BLaER1 (cell line): ENCODE measurements at regions not wholly inside any gene's neighbourhood (a gene's known extent, or its start where the extent isn't known, plus 50 kb on each side); places are given as distances from the start of the nearest gene placed in this dataset.

Source experiments
- H3K27ac ChIP-seq: shearing (Covaris generic); formaldehyde crosslinking; 2 replicates; pipeline ENCODE4 v1.8.1; 2022
- H3K27me3 ChIP-seq: shearing (Covaris generic); formaldehyde crosslinking; 2 replicates; pipeline ENCODE4 v1.8.1; 2022
- H3K36me3 ChIP-seq: shearing (Covaris generic); formaldehyde crosslinking; 2 replicates; pipeline ENCODE4 v1.8.1; 2022
- H3K4me1 ChIP-seq: shearing (Covaris generic); formaldehyde crosslinking; 2 replicates; pipeline ENCODE4 v1.8.1; 2022
- H3K4me2 ChIP-seq: shearing (Covaris generic); formaldehyde crosslinking; 2 replicates; pipeline ENCODE4 v1.8.1; 2022
- H3K4me3 ChIP-seq: shearing (Covaris generic); formaldehyde crosslinking; 2 replicates; pipeline ENCODE4 v1.8.1; 2022
- H3K9ac ChIP-seq: shearing (Covaris generic); formaldehyde crosslinking; 2 replicates; pipeline ENCODE4 v1.8.1; 2022
- H3K9me3 ChIP-seq: shearing (Covaris generic); formaldehyde crosslinking; 2 replicates; pipeline ENCODE4 v1.8.1; 2022
- H4K20me1 ChIP-seq: shearing (Covaris generic); formaldehyde crosslinking; 2 replicates; pipeline ENCODE4 v1.8.1; 2022
- Cebpa-rat ChIP-seq: shearing (Covaris generic); IDR thresholded peaks from 2 replicates; pipeline ENCODE4 v1.8.1; 2022

DNA sequence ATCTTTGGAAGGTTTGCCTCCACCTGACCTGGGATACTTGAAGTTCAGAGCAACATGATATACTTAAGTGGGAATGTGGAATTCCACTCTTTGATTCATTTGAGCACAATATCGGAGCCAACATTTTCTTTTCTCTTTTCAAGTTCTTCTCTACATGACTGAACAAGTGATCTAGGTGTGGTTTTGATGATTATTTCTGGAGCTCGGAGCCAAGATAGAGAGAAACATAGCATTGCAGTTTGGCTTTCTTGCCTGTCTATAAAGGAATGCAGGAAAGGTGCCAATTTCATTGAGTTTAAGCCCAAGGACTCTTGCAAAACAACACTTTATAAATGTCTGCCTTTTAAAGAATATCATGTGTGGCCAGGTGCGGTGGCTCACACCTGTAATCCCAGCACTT is 124.2 kb upstream of the FAM83B start:
- Histone ChIP-seq H3K4me1 (no peaks in the 10 kb centered on the region), H3K27ac (no peak overlapping the region), H3K27me3 (no peaks in the 10 kb centered on the region), H3K9me3 (no peaks in the 10 kb centered on the region), H3K9ac (no peak overlapping the region), H3K36me3 (no peaks in the 10 kb centered on the region), H3K4me3 (no peak overlapping the region), H4K20me1 (no peaks in the 10 kb centered on the region), H3K4me2 (no peak overlapping the region)
- TF ChIP-seq Cebpa-rat: no peak

DNA sequence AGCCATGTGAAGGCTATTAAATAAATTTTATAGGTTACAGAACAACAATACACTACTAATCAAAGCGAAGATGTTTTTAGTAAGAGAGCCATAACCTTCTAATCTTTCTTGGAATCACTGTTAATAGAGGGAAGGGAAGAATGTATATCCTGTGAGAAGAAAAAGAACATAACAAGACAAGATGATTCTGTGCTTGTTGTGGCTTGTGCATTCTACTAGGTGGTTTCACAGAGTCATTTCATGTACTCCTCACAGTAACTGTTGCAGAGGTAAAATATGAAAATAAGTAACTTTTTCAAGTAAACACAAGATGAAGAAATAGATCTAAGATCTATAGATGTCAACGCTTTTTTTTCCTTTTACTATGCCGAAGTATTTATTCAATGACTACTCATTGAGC is 116.9 kb upstream of the FAM83B start:
- H3K4me2 ChIP-seq: no peak overlapping the region
- H3K4me3 ChIP-seq: no peak overlapping the region
- no peaks in the 10 kb centered on the region for H3K4me1 ChIP-seq
- no peak overlapping the region for H3K9ac ChIP-seq
- H3K36me3 ChIP-seq: no peaks in the 10 kb centered on the region
- H4K20me1 ChIP-seq: no peaks in the 10 kb centered on the region
- no peaks in the 10 kb centered on the region for H3K27me3 ChIP-seq
- no peak overlapping the region for H3K27ac ChIP-seq
- no peaks in the 10 kb centered on the region for H3K9me3 ChIP-seq
- no peak for TF ChIP-seq Cebpa-rat

DNA sequence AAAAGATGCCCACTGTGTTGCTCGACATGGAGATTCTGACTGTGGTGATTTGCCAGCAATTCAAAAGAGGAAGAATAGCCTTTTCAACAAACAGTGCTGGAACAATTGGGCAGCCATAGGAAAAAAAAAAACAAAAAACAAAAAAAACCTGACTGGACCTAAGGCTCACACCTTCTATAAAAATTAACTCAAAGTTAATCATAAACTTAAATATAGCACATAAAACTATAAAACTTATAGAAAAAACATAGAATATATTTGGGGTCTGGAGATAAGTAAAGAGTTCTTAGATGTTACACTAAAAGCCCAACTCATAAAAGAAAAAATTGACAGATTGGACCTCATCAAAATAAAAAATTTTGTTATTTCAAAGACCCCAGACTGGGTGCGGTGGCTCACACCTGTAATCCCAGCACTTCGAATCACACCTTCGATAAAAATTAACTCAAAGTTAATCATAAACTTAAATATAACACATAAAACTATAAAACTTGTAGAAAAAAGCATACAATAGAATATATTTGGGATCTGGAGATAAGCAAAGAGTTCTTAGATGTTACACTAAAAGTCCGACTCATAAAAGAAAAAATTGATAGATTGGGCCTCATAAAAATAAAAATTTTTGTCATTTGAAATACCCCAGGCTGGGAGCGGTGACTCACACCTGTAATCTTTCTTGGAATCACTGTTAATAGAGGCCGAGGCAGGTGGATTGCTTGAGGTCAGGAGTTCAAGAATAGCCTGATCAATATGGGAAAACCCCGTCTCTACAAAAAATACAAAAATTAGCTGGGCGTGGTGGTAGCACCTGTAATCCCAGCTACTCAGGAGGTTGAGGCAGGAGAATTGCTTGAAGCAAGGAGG is 115.6 kb upstream of the FAM83B start:
- no peak overlapping the region for H3K4me3 ChIP-seq
- H3K9me3 ChIP-seq: peaks cover 7% of the 10 kb centered on the region
- TF ChIP-seq Cebpa-rat: no peak
- H3K9ac ChIP-seq: no peak overlapping the region
- no peaks in the 10 kb centered on the region for H4K20me1 ChIP-seq
- no peaks in the 10 kb centered on the region for H3K27me3 ChIP-seq
- H3K27ac ChIP-seq: no peak overlapping the region
- no peak overlapping the region for H3K4me2 ChIP-seq
- no peaks in the 10 kb centered on the region for H3K4me1 ChIP-seq
- H3K36me3 ChIP-seq: no peaks in the 10 kb centered on the region

DNA sequence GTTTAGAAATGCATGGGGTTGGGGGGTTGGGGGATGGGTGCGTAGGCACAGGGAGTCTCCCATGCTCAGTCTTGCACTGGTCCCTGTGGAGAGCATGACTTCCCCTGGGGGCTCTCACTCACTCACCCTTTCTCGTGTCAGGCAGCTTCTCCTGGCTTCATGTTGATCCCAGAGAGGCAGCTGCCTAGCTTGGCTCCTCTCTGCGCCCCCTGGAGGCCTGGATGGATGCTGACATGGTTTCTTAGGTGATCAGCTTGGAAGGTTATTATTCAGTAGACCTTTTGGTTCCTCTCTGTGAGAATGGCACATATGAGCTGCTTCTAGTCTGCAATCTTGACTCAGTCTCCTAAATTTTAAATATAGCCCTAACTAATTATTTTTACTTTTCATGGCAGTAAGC is 109.3 kb upstream of the FAM83B start:
- no peak overlapping the region for H3K4me2 ChIP-seq
- TF ChIP-seq Cebpa-rat: no peak
- H3K27me3 ChIP-seq: no peaks in the 10 kb centered on the region
- no peak overlapping the region for H3K27ac ChIP-seq
- H3K4me1 ChIP-seq: no peaks in the 10 kb centered on the region
- H3K9ac ChIP-seq: no peak overlapping the region
- no peak overlapping the region for H3K4me3 ChIP-seq
- H3K9me3 ChIP-seq: peaks cover 20% of the 10 kb centered on the region
- H3K36me3 ChIP-seq: no peaks in the 10 kb centered on the region
- no peaks in the 10 kb centered on the region for H4K20me1 ChIP-seq

DNA sequence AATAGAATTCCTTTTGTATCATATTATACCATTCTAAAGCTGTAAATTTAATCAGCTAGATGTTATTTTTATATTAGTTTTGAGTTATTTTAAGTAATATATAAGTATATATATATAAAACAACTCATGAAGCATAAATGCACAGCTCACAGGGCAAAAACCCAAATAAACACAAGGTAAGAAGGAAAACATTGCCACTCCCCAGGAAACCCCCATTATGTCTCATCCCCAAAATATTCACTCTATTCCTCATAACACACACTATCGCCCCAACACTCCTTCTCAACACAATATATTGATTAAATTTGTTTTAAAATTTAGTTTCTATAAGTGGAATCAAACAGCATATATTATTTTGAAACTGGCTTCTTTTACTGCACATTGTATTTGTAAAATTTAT is 98.6 kb upstream of the FAM83B start:
- peaks cover 15% of the 10 kb centered on the region; the same call in 1 of the 2 replicates for H3K9me3 ChIP-seq

DNA sequence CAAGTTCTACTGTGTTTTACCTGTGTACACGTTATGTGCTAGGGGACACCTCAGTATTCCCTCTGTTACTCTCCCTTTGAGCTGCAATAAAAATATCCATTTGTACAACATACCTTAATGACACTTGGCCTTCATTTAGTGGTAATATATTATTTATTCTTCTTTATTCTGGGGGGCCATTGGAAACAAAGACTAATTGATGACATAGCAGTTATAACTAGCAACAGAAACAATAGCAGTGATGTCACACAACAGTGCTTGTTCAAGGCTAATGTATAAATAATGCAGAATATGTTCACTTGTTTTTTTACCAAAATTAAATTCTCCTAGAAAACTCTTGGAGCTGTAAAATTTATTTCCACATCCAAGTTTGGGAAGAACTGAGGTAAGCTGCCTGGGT is 92.2 kb upstream of the FAM83B start:
- Histone ChIP-seq H3K9ac (no peak overlapping the region), H3K4me1 (no peaks in the 10 kb centered on the region), H4K20me1 (no peaks in the 10 kb centered on the region), H3K27me3 (no peaks in the 10 kb centered on the region), H3K4me3 (no peak overlapping the region), H3K27ac (no peak overlapping the region), H3K9me3 (no peaks in the 10 kb centered on the region), H3K36me3 (no peaks in the 10 kb centered on the region), H3K4me2 (no peak overlapping the region)
- TF ChIP-seq Cebpa-rat: no peak

More for the DNA sequence above, 98.6 kb upstream of the FAM83B start:
- Histone ChIP-seq H3K36me3 (no peaks in the 10 kb centered on the region), H3K27ac (no peak overlapping the region), H3K4me2 (no peak overlapping the region), H3K9ac (no peak overlapping the region), H3K4me3 (no peak overlapping the region), H4K20me1 (no peaks in the 10 kb centered on the region), H3K4me1 (no peaks in the 10 kb centered on the region), H3K27me3 (no peaks in the 10 kb centered on the region)
- TF ChIP-seq Cebpa-rat: no peak

DNA sequence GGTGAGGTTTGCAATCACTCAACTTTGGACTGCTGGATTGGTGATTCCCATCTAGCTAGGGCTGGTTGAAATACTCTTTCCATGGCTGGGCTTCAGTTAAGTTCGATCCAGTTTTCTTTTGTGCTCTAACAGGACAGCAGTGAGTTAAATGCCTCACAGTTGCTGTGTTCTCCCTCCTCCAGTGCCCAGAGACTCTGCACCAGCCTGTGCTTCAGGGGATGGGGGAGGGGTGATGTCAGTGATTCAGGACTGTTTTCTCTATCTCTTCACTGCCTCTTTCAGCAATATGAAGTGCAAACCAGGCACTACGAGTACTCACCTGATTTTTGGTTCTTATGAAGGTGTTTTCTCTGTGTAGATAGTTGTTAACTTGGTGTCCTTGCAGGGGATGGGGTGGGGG is 88.2 kb upstream of the FAM83B start:
- no peak overlapping the region for H3K4me3 ChIP-seq
- H3K9ac ChIP-seq: no peak overlapping the region
- H3K27ac ChIP-seq: no peak overlapping the region
- H3K27me3 ChIP-seq: no peaks in the 10 kb centered on the region
- no peaks in the 10 kb centered on the region for H3K36me3 ChIP-seq
- H4K20me1 ChIP-seq: no peaks in the 10 kb centered on the region
- no peaks in the 10 kb centered on the region for H3K9me3 ChIP-seq
- no peak for TF ChIP-seq Cebpa-rat
- H3K4me2 ChIP-seq: no peak overlapping the region
- no peaks in the 10 kb centered on the region for H3K4me1 ChIP-seq

DNA sequence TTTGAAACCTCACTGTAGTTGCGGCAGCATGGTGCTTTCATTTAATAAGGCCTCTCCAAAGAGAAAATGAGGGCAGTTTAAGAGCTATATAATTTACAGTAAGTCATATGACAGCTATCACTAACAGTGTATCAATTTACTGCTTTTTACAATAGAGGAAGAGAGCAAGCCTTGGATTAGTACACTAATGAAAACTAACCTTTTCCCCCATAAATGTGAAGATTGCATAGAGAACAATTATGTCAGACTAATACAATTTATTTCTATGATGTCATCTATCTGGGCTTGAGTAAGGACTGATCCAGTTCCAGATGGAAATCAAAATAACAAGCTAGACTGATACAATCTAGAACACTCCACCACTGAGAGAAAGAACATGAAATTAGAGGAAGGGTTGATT is 78.1 kb upstream of the FAM83B start:
- Histone ChIP-seq H3K9me3 (no peaks in the 10 kb centered on the region), H3K36me3 (no peaks in the 10 kb centered on the region), H3K4me3 (no peak overlapping the region), H3K27ac (no peak overlapping the region), H3K4me2 (no peak overlapping the region), H3K27me3 (no peaks in the 10 kb centered on the region), H3K4me1 (no peaks in the 10 kb centered on the region), H3K9ac (no peak overlapping the region), H4K20me1 (no peaks in the 10 kb centered on the region)
- TF ChIP-seq Cebpa-rat: no peak

DNA sequence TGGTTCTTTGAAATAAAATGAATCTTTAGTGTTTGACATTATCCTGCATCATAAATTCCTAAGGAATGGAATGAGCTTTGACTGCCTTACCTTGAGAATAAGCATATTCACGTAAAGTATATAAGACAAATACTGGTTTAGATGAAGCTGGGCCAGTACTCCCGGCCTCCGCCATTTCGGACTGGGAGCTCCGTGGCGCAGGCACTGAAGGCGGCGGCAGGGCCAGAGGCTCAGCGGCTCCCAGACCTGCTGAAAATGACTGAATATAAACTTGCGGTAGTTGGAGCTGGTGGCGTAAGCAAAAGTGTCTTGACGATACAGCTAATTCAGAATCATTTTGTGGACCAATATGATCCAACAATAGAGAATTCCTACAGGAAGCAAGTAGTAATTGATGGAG is 76.2 kb upstream of the FAM83B start:
- Histone ChIP-seq H3K4me2 (no peak overlapping the region), H3K4me3 (no peak overlapping the region), H3K27ac (no peak overlapping the region), H3K36me3 (no peaks in the 10 kb centered on the region), H3K9ac (no peak overlapping the region), H3K27me3 (no peaks in the 10 kb centered on the region), H3K9me3 (no peaks in the 10 kb centered on the region), H4K20me1 (no peaks in the 10 kb centered on the region), H3K4me1 (no peaks in the 10 kb centered on the region)
- TF ChIP-seq Cebpa-rat: no peak

DNA sequence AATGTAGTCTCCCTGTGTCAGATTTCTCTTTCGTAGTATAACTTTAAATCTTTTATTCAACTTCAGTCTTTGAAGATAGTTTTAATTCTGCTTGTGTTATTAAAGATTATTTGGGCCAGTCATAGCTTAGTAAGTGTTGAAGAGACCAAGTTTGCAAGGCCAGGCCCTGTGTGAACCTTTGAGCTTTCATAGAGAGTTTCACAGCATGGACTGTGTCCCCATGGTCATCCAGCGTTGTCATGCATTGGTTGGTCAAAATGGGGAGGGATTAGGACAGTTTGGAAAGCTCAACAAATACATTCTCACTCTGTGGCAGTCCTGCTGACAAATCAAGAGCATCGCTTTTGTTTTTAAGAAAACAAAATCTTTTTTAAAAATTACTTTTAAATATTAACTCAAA is 74.6 kb upstream of the FAM83B start:
- Histone ChIP-seq H3K4me2 (no peak overlapping the region), H3K9ac (no peak overlapping the region), H3K4me1 (no peaks in the 10 kb centered on the region), H3K9me3 (no peaks in the 10 kb centered on the region), H3K4me3 (no peak overlapping the region), H3K27me3 (no peaks in the 10 kb centered on the region), H4K20me1 (no peaks in the 10 kb centered on the region), H3K36me3 (no peaks in the 10 kb centered on the region), H3K27ac (no peak overlapping the region)
- TF ChIP-seq Cebpa-rat: no peak

DNA sequence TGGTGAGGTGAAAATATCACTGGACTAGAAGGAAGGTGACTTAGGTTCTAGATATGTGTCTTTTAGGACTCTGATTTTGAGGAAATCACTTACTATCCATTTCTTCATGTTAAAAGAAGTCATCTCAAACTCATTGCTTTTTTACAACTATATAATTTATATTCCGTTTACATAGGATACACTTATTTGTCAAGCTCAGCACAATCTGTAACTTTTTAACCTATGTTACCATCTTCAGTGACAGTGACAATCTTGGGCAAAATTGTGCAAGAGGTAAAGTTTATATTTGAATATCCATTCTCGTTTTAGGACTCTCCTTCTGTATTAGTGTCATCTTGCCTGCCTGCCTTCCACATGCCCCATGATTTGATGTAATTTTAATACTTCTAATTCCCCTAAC is 74.0 kb upstream of the FAM83B start:
- Histone ChIP-seq H3K27me3 (no peaks in the 10 kb centered on the region), H3K4me2 (no peak overlapping the region), H3K36me3 (no peaks in the 10 kb centered on the region), H3K9ac (no peak overlapping the region), H4K20me1 (no peaks in the 10 kb centered on the region), H3K27ac (no peak overlapping the region), H3K9me3 (no peaks in the 10 kb centered on the region), H3K4me3 (no peak overlapping the region), H3K4me1 (no peaks in the 10 kb centered on the region)
- no peak for TF ChIP-seq Cebpa-rat
